ENCODE measurements at regions not wholly inside any gene's neighbourhood (a gene's known extent, or its start where the extent isn't known, plus 50 kb on each side); places are given as distances from the start of the nearest gene placed in this dataset.

DNA sequence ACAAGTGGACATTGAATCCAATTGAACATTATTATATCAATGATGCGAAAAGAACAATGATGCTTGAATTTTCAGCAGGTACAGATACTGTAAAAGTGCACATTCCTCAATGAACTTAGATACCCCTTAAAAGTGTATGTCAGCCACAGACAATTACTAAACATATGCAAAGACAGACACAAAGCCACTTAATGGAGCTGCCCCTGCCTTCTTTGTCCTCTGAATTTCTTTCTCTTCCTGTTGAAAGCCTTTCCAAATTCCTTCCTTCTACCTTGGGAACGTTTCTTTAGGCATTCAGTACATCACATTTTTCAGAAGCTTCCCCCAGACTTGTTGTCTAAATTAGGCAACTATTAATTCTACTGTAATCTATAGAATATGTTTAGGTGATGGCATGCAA is 706.8 kb upstream of the MBL2 start:
- Histone ChIP-seq H3K36me3 (ENCODE audit: control insufficient read depth in 2 of 2, extremely low read depth in 1 of 2, insufficient read depth in 2 of 2, low read length in 2 of 2) (no peaks in the 10 kb centered on the region), H3K4me2 (ENCODE audit: control insufficient read depth, extremely low read depth, insufficient read depth, low read depth, low read length) (no peak overlapping the region), H3K9ac (ENCODE audit: control insufficient read depth, extremely low read depth, insufficient read depth, low read length) (no peak overlapping the region), H3K4me1 (ENCODE audit: control insufficient read depth, extremely low read depth, insufficient read depth, low read length) (no peaks in the 10 kb centered on the region), H3K79me2 (ENCODE audit: control insufficient read depth, insufficient read depth, low read length) (no peaks in the 10 kb centered on the region), H3K4me3 (ENCODE audit: control insufficient read depth in 2 of 3, extremely low read depth in 1 of 3, insufficient read depth in 2 of 3, low read depth in 1 of 3, low read length in 3 of 3) (no peak overlapping the region), H2AFZ (ENCODE audit: control insufficient read depth, low read length) (no peak overlapping the region), H3K9me1 (ENCODE audit: control insufficient read depth, extremely low read depth, insufficient read depth, low read length) (no peaks in the 10 kb centered on the region), H4K20me1 (ENCODE audit: control insufficient read depth, extremely low read depth, insufficient read depth, low read length) (no peaks in the 10 kb centered on the region), H3K27ac (ENCODE audit: control insufficient read depth, insufficient read depth, low read length) (no peak overlapping the region), H3K9me3 (ENCODE audit: control insufficient read depth, low read depth, low read length) (no peaks in the 10 kb centered on the region), H3K27me3 (ENCODE audit: control insufficient read depth, extremely low read depth, insufficient read depth, low read length) (no peaks in the 10 kb centered on the region)
- FAIRE-seq = no peak
- dilution Hi-C loops (cut with MboI; ENCODE audit: extremely low pct_ligation_motif_present, low sequenced_read_pairs) = no loop called here
- no peak for TF ChIP-seq EZH2 (IDR thresholded peaks at IDR 0.05; ENCODE audit: low read length)
- TF ChIP-seq, protein P1, sequence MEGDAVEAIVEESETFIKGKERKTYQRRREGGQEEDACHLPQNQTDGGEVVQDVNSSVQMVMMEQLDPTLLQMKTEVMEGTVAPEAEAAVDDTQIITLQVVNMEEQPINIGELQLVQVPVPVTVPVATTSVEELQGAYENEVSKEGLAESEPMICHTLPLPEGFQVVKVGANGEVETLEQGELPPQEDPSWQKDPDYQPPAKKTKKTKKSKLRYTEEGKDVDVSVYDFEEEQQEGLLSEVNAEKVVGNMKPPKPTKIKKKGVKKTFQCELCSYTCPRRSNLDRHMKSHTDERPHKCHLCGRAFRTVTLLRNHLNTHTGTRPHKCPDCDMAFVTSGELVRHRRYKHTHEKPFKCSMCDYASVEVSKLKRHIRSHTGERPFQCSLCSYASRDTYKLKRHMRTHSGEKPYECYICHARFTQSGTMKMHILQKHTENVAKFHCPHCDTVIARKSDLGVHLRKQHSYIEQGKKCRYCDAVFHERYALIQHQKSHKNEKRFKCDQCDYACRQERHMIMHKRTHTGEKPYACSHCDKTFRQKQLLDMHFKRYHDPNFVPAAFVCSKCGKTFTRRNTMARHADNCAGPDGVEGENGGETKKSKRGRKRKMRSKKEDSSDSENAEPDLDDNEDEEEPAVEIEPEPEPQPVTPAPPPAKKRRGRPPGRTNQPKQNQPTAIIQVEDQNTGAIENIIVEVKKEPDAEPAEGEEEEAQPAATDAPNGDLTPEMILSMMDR (optimal IDR thresholded peaks at IDR 0.05 in 1 of 3, IDR thresholded peaks at IDR 0.05 in 1 of 3, conservative IDR thresholded peaks at IDR 0.05 in 1 of 3; ENCODE audit: extremely low read depth in 1 of 3, insufficient read depth in 2 of 3, low read length in 3 of 3) = no peak
- DNase-seq (ENCODE audit: low read depth, low spot score) = no peak

DNA sequence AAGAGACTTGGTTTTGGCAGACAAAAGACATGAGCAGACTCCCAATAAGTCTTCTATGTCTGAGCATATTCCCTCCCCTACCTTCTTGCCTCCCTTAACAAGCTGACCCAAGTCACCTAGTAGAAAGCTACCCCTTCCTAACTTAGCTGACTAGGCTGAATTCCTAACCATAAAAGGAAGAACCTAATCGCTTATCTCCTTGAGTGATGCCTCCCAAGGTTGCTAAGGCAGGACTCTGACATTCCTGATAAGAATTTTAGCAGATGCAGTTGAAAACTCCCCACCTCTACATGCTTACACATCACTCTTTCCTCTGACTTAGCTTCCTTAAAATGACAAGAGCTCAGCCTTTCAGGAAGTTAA is 704.7 kb upstream of the MBL2 start:
- dilution Hi-C loops (cut with MboI; ENCODE audit: extremely low pct_ligation_motif_present, low sequenced_read_pairs) = no loop called here
- no peak overlapping the region for H3K4me2 ChIP-seq (ENCODE audit: control insufficient read depth, extremely low read depth, insufficient read depth, low read depth, low read length)
- H3K79me2 ChIP-seq (ENCODE audit: control insufficient read depth, insufficient read depth, low read length) = no peaks in the 10 kb centered on the region
- H4K20me1 ChIP-seq (ENCODE audit: control insufficient read depth, extremely low read depth, insufficient read depth, low read length) = no peaks in the 10 kb centered on the region
- H3K4me3 ChIP-seq (ENCODE audit: control insufficient read depth in 2 of 3, extremely low read depth in 1 of 3, insufficient read depth in 2 of 3, low read depth in 1 of 3, low read length in 3 of 3) = no peak overlapping the region
- H3K27me3 ChIP-seq (ENCODE audit: control insufficient read depth, extremely low read depth, insufficient read depth, low read length) = no peaks in the 10 kb centered on the region
- no peaks in the 10 kb centered on the region for H3K9me1 ChIP-seq (ENCODE audit: control insufficient read depth, extremely low read depth, insufficient read depth, low read length)
- TF ChIP-seq, protein P1 (optimal IDR thresholded peaks at IDR 0.05 in 1 of 3, IDR thresholded peaks at IDR 0.05 in 1 of 3, conservative IDR thresholded peaks at IDR 0.05 in 1 of 3; ENCODE audit: extremely low read depth in 1 of 3, insufficient read depth in 2 of 3, low read length in 3 of 3) = no peak
- no peak for TF ChIP-seq EZH2 (IDR thresholded peaks at IDR 0.05; ENCODE audit: low read length)
- no peak overlapping the region for H2AFZ ChIP-seq (ENCODE audit: control insufficient read depth, low read length)
- no peak for FAIRE-seq
- no peaks in the 10 kb centered on the region for H3K4me1 ChIP-seq (ENCODE audit: control insufficient read depth, extremely low read depth, insufficient read depth, low read length)
- no peaks in the 10 kb centered on the region for H3K36me3 ChIP-seq (ENCODE audit: control insufficient read depth in 2 of 2, extremely low read depth in 1 of 2, insufficient read depth in 2 of 2, low read length in 2 of 2)
- H3K9me3 ChIP-seq (ENCODE audit: control insufficient read depth, low read depth, low read length) = no peaks in the 10 kb centered on the region
- no peak overlapping the region for H3K9ac ChIP-seq (ENCODE audit: control insufficient read depth, extremely low read depth, insufficient read depth, low read length)
- no peak for DNase-seq (ENCODE audit: low read depth, low spot score)
- H3K27ac ChIP-seq (ENCODE audit: control insufficient read depth, insufficient read depth, low read length) = no peak overlapping the region
